SK-N-SH treated with all-trans-retinoic acid at 6 μM for 48 hours (cell line): ENCODE measurements at regions not wholly inside any gene's neighbourhood (a gene's known extent, or its start where the extent isn't known, plus 50 kb on each side); places are given as distances from the start of the nearest gene placed in this dataset.

Source experiments
- ATAC-seq: fragments of 200-7000 bp; cut with Tn5 transposase; 3 replicates; pipeline ENCODE4 v1.9.1; 2020; ENCODE audit warnings: mild to moderate bottlenecking, moderate library complexity
- ARNTL ChIP-seq: fragments of 450-650 bp; formaldehyde crosslinking; IDR thresholded peaks from 2 replicates; pipeline ENCODE4 v1.5.0; 2020; ENCODE audit warnings: low read depth, mild to moderate bottlenecking, moderate library complexity, borderline replicate concordance
- BACH2 ChIP-seq: fragments of 250-450 bp; sonication (Bioruptor Pico); IDR thresholded peaks from 2 replicates; pipeline ENCODE4 v1.9.0; 2021; ENCODE audit warnings: mild to moderate bottlenecking, borderline replicate concordance
- CREB5 ChIP-seq: fragments of 250-450 bp; sonication (Bioruptor Pico); IDR thresholded peaks from 2 replicates; pipeline ENCODE4 v1.5.1; 2020; ENCODE audit warnings: low read depth, mild to moderate bottlenecking, moderate library complexity
- CSDC2 ChIP-seq: fragments of 250-450 bp; sonication (Bioruptor Pico); IDR thresholded peaks from 2 replicates; pipeline ENCODE4 v1.5.0; 2020; ENCODE audit warnings: mild to moderate bottlenecking, moderate library complexity
- ESRRG ChIP-seq: fragments of 250-450 bp; sonication (Bioruptor Pico); IDR thresholded peaks from 2 replicates; pipeline ENCODE4 v1.6.1; 2021; ENCODE audit warnings: mild to moderate bottlenecking
- GLIS3 ChIP-seq: fragments of 250-450 bp; sonication (Bioruptor Pico); IDR thresholded peaks from 2 replicates; pipeline ENCODE4 v1.5.0; 2020; ENCODE audit warnings: mild to moderate bottlenecking, moderate library complexity
- ISL1 ChIP-seq: fragments of 250-450 bp; sonication (Bioruptor Pico); IDR thresholded peaks from 2 replicates; pipeline ENCODE4 v2.1.2; 2022; ENCODE audit warnings: mild to moderate bottlenecking, moderate library complexity
- OSR1 ChIP-seq: fragments of 250-450 bp; sonication (Bioruptor Pico); IDR thresholded peaks from 2 replicates; pipeline ENCODE4 v1.8.0; 2022; ENCODE audit warnings: moderate library complexity, mild to moderate bottlenecking, inconsistent platforms
- PATZ1 ChIP-seq: fragments of 250-450 bp; sonication (Bioruptor Pico); IDR thresholded peaks from 2 replicates; pipeline ENCODE4 v1.8.0; 2020; ENCODE audit warnings: mild to moderate bottlenecking, moderate library complexity, borderline replicate concordance
- POU6F1 ChIP-seq: fragments of 250-450 bp; sonication (Bioruptor Pico); IDR thresholded peaks from 2 replicates; pipeline ENCODE4 v1.8.0; 2021; ENCODE audit warnings: low read depth, mild to moderate bottlenecking, moderate library complexity, borderline replicate concordance
- PPARA ChIP-seq: fragments of 250-450 bp; sonication (Bioruptor Pico); IDR thresholded peaks from 2 replicates; pipeline ENCODE4 v1.5.0; 2020; ENCODE audit warnings: mild to moderate bottlenecking, borderline replicate concordance
- RARB ChIP-seq: fragments of 250-450 bp; sonication (Bioruptor Pico); IDR thresholded peaks from 2 replicates; pipeline ENCODE4 v1.8.0; 2021; ENCODE audit warnings: mild to moderate bottlenecking, moderate library complexity
- SNAI2 ChIP-seq: fragments of 250-450 bp; sonication (Bioruptor Pico); IDR thresholded peaks from 2 replicates; pipeline ENCODE4 v1.5.0; 2020; ENCODE audit warnings: mild to moderate bottlenecking, moderate library complexity
- TCF4 ChIP-seq: fragments of 250-450 bp; sonication (Bioruptor Pico); IDR thresholded peaks from 2 replicates; pipeline ENCODE4 v1.8.0; 2021; ENCODE audit warnings: mild to moderate bottlenecking, moderate library complexity, borderline replicate concordance
- TOX ChIP-seq: fragments of 250-450 bp; sonication (Bioruptor Pico); IDR thresholded peaks from 2 replicates; pipeline ENCODE4 v1.8.0; 2021; ENCODE audit warnings: mild to moderate bottlenecking, moderate library complexity, borderline replicate concordance
- TSHZ2 ChIP-seq: fragments of 250-450 bp; sonication (Bioruptor Pico); IDR thresholded peaks from 2 replicates; pipeline ENCODE4 v1.5.0; 2020; ENCODE audit warnings: mild to moderate bottlenecking, moderate library complexity
- ZC3H10 ChIP-seq: fragments of 250-450 bp; sonication (Bioruptor Pico); IDR thresholded peaks from 2 replicates; pipeline ENCODE4 v1.5.1; 2021; ENCODE audit warnings: mild to moderate bottlenecking, moderate library complexity
- ZFP3 ChIP-seq: fragments of 250-450 bp; sonication (Bioruptor Pico); IDR thresholded peaks from 2 replicates; pipeline ENCODE4 v1.5.0; 2020; ENCODE audit warnings: mild to moderate bottlenecking, moderate library complexity
- ZFP30 ChIP-seq: fragments of 450-650 bp; formaldehyde crosslinking; IDR thresholded peaks from 2 replicates; pipeline ENCODE4 v1.5.0; 2022; ENCODE audit warnings: mild to moderate bottlenecking, moderate library complexity
- ZNF565 ChIP-seq: fragments of 450-650 bp; formaldehyde crosslinking; conservative IDR thresholded peaks from 2 replicates; pipeline ENCODE4 v1.5.0; 2020; ENCODE audit warnings: low read depth, mild to moderate bottlenecking, moderate library complexity
- ZNF70 ChIP-seq: fragments of 450-650 bp; formaldehyde crosslinking; IDR thresholded peaks from 2 replicates; pipeline ENCODE4 v1.5.0; 2020; ENCODE audit warnings: mild to moderate bottlenecking, moderate library complexity

GRCh38 chr4:151472711-151473110 is 63.7 kb downstream of the FHIP1A start:
- no peak for ATAC-seq
- TF ChIP-seq ISL1 (CRISPR knock-in tag) (no peak), RARB (no peak), ESRRG (CRISPR knock-in tag) (no peak), TSHZ2 (CRISPR knock-in tag) (no peak), ZNF565 (CRISPR knock-in tag) (no peak), GLIS3 (CRISPR knock-in tag) (no peak), PPARA (CRISPR knock-in tag) (no peak), BACH2 (no peak), ZFP3 (CRISPR knock-in tag) (no peak), ZFP30 (CRISPR knock-in tag) (no peak), TOX (CRISPR knock-in tag) (no peak)

- no peak for TF ChIP-seq RARB
- TF ChIP-seq BACH2: no peak
- no peak for TF ChIP-seq ISL1 (CRISPR knock-in tag)
- TF ChIP-seq ZNF70 (CRISPR knock-in tag): no peak
- no peak for TF ChIP-seq POU6F1 (CRISPR knock-in tag)
- TF ChIP-seq ESRRG (CRISPR knock-in tag): no peak
- TF ChIP-seq TCF4 (CRISPR knock-in tag): no peak
- no peak for TF ChIP-seq GLIS3 (CRISPR knock-in tag)
- no peak for TF ChIP-seq PPARA (CRISPR knock-in tag)
- TF ChIP-seq PATZ1 (CRISPR knock-in tag): no peak
- TF ChIP-seq OSR1 (CRISPR knock-in tag): no peak
- TF ChIP-seq SNAI2 (CRISPR knock-in tag): no peak
- no peak for TF ChIP-seq ARNTL
- TF ChIP-seq ZNF565 (CRISPR knock-in tag): no peak
- TF ChIP-seq, all 23 proteins: peak for 0
- peak; percentile 60 for ATAC-seq
Measured at GRCh38 chr4:151473521-151474097, 64.6 kb downstream of the FHIP1A start.

GRCh38 chr4:151475035-151475714 is 66.2 kb downstream of the FHIP1A start:
- peak; percentile 74 for ATAC-seq
- TF ChIP-seq ISL1 (CRISPR knock-in tag) (no peak), CSDC2 (CRISPR knock-in tag) (no peak), CREB5 (no peak), ZFP3 (CRISPR knock-in tag) (no peak)

GRCh38 chr4:151481813-151482212 is 72.8 kb downstream of the FHIP1A start:
- TF ChIP-seq OSR1 (CRISPR knock-in tag): no peak
- TF ChIP-seq PATZ1 (CRISPR knock-in tag): no peak
- no peak for TF ChIP-seq BACH2
- no peak for TF ChIP-seq ESRRG (CRISPR knock-in tag)
- TF ChIP-seq ZC3H10: no peak
- no peak for TF ChIP-seq CREB5
- no peak for TF ChIP-seq ZFP3 (CRISPR knock-in tag)
- TF ChIP-seq, all 23 proteins: peak for 0
- no peak for ATAC-seq
